Stomach smooth muscle (tissue), 2 donors: ENCODE measurements at regions not wholly inside any gene's neighbourhood (a gene's known extent, or its start where the extent isn't known, plus 50 kb on each side); places are given as distances from the start of the nearest gene placed in this dataset.
"Not testable (repeated sequence)": the region's sequence is repeated elsewhere in the genome, so short reads cannot be mapped to it uniquely, and the experiment has no call there.

Experiments
- H3K27ac ChIP-seq: one replicate; pipeline ENCODE4 v1.7.0; 2013; ENCODE audit warnings: mild to moderate bottlenecking, low read length, inconsistent platforms
- H3K27me3 ChIP-seq, 2 donors: one replicate each; pipeline ENCODE4 v1.7.0; 2013; ENCODE audit warnings: low read length in 2 of 2; ENCODE audit not compliant: insufficient read depth in 2 of 2, control insufficient read depth in 1 of 2
- H3K36me3 ChIP-seq, 2 donors: one replicate each; pipeline ENCODE4 v1.7.0; 2013; ENCODE audit warnings: low read length in 2 of 2; ENCODE audit not compliant: control insufficient read depth in 2 of 2, insufficient read depth in 2 of 2
- H3K4me1 ChIP-seq: one replicate; pipeline ENCODE4 v1.7.0; 2013; ENCODE audit warnings: low read length; ENCODE audit not compliant: control insufficient read depth, insufficient read depth
- H3K4me3 ChIP-seq, 2 donors: one replicate each; pipeline ENCODE4 v1.7.0; 2013; ENCODE audit warnings: low read length in 2 of 2
- H3K9ac ChIP-seq, 2 donors: one replicate each; pipeline ENCODE4 v1.7.0; 2013; ENCODE audit warnings: low read length in 2 of 2, mild to moderate bottlenecking in 1 of 2
- H3K9me3 ChIP-seq, 2 donors: one replicate each; pipeline ENCODE4 v1.7.0; 2013; ENCODE audit warnings: low read length in 2 of 2; ENCODE audit not compliant: control insufficient read depth in 2 of 2
- donor health status: healthy.
- donor health status: Pancreatic carcinoma.

- Histone ChIP-seq H3K9ac (no peak overlapping the region), H3K36me3 (no peaks in the 10 kb centered on the region), H3K27ac (no peak overlapping the region), H3K4me3 (no peak overlapping the region), H3K4me1 (no peaks in the 10 kb centered on the region), H3K27me3 (no peaks in the 10 kb centered on the region), H3K9me3 (no peaks in the 10 kb centered on the region)
Measured at GRCh38 chr1:60914982-60915381, 167.4 kb upstream of the NFIA start.

GRCh38 chr1:60913708-60914107 lies 168.7 kb upstream of the NFIA start:
- not testable (repeated sequence) for H3K27me3 ChIP-seq, H3K4me1 ChIP-seq, H3K4me3 ChIP-seq, H3K27ac ChIP-seq, H3K9ac ChIP-seq, H3K9me3 ChIP-seq, H3K36me3 ChIP-seq

- no peak overlapping the region for H3K27ac ChIP-seq
- no peaks in the 10 kb centered on the region for H3K9me3 ChIP-seq
- H3K4me3 ChIP-seq: no peak overlapping the region
- H3K9ac ChIP-seq: no peak overlapping the region
- no peaks in the 10 kb centered on the region for H3K36me3 ChIP-seq
- H3K27me3 ChIP-seq: no peaks in the 10 kb centered on the region
- no peaks in the 10 kb centered on the region for H3K4me1 ChIP-seq
Measured at GRCh38 chr1:60913039-60913438, 169.3 kb upstream of the NFIA start.

- H3K9me3 ChIP-seq: no peaks in the 10 kb centered on the region
- no peaks in the 10 kb centered on the region for H3K4me1 ChIP-seq
- no peak overlapping the region for H3K4me3 ChIP-seq
- no peak overlapping the region for H3K9ac ChIP-seq
- H3K36me3 ChIP-seq: no peaks in the 10 kb centered on the region
- no peak overlapping the region for H3K27ac ChIP-seq
- no peaks in the 10 kb centered on the region for H3K27me3 ChIP-seq
Measured at GRCh38 chr1:60911966-60912697, 170.2 kb upstream of the NFIA start.

DNA sequence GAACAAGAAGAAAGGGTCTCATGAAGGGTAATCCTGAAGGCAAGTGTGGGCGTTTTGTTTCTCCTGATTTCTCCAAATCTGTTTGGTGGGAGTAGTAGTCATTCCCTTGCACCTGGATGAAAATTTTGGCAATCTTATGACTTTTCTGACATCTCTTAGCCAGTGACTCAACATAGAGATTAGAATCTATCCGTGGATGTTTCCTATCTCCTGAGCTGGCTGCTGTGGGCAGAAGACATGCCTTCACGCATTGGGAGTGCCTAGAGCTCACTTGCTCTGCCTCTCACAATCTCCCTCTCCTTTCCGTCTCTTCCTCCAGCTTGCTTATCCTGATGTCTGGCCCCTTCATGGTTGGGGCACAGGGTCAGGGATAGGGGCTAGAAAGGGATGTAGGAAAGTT lies 174.2 kb upstream of the NFIA start:
- H3K4me1 ChIP-seq: peaks cover 11% of the 10 kb centered on the region
- H3K9ac ChIP-seq: no peak overlapping the region
- no peaks in the 10 kb centered on the region for H3K36me3 ChIP-seq
- no peak overlapping the region for H3K4me3 ChIP-seq
- H3K27me3 ChIP-seq: no peaks in the 10 kb centered on the region
- no peaks in the 10 kb centered on the region for H3K9me3 ChIP-seq
- H3K27ac ChIP-seq: no peak overlapping the region

GRCh38 chr1:60906526-60906925 lies 175.8 kb upstream of the NFIA start:
- H3K27me3 ChIP-seq: no peaks in the 10 kb centered on the region
- H3K4me1 ChIP-seq: peaks cover 16% of the 10 kb centered on the region
- H3K9ac ChIP-seq: no peak overlapping the region
- no peak overlapping the region for H3K4me3 ChIP-seq
- no peaks in the 10 kb centered on the region for H3K9me3 ChIP-seq
- no peaks in the 10 kb centered on the region for H3K36me3 ChIP-seq
- H3K27ac ChIP-seq: no peak overlapping the region

- Histone ChIP-seq H3K4me3 (no peak overlapping the region), H3K27me3 (no peaks in the 10 kb centered on the region), H3K9ac (no peak overlapping the region), H3K27ac (no peak overlapping the region), H3K9me3 (no peaks in the 10 kb centered on the region), H3K4me1 (peaks cover 16% of the 10 kb centered on the region), H3K36me3 (no peaks in the 10 kb centered on the region)
Measured at GRCh38 chr1:60906039-60906438, 176.3 kb upstream of the NFIA start.

- Histone ChIP-seq H3K9ac (peak overlapping the region in 1 of 2 donors; percentile 13), H3K36me3 (no peaks in the 10 kb centered on the region), H3K4me1 (peaks cover 16% of the 10 kb centered on the region), H3K27ac (peak overlapping the region; percentile 88), H3K27me3 (no peaks in the 10 kb centered on the region), H3K9me3 (no peaks in the 10 kb centered on the region), H3K4me3 (peak overlapping the region in 1 of 2 donors; percentile 9)
Measured at GRCh38 chr1:60904099-60904851, 178.1 kb upstream of the NFIA start.

DNA sequence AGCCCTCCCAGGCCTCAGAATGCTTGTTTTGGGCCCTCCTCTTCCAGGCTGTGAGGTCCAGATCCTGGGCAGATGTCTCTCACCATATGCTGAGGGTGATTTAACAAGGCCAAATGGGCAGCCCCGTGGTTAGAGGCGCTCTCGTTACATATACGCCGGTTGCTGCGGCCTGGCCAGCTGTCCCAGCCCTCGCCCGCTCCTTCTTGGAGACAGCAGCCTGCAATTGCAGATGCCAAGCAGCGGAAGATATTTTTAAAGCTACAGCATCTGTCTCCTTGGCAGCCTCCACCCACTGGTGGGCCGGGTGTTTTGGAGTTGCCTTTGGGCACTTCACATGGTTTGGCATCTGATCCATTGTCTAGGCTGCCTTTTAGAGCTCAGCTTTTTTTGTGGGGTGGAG lies 178.8 kb upstream of the NFIA start:
- Histone ChIP-seq H3K9ac (peak overlapping the region; percentile 45 to 58), H3K27ac (peak overlapping the region; percentile 88), H3K27me3 (no peaks in the 10 kb centered on the region), H3K9me3 (no peaks in the 10 kb centered on the region), H3K4me1 (peaks cover 16% of the 10 kb centered on the region), H3K36me3 (no peaks in the 10 kb centered on the region), H3K4me3 (peak overlapping the region; percentile 37 to 52)

DNA sequence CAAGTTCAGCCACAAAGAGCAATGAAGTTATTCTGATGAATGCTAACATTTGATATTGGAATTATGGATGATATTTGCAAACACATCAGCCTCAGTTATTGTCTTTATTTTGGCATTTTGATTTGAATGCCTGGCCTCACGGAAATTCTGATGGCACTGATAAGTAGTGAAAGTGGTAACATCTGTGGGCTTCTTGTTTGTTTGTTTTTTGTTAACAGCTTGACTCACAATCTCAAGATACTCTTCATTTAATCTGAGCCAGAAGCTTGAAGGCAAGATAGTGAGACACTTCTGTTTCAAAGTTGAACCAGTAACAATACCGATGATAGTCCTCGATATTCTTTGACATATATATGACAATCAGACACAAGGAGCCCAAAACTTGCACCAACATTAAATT lies 182.9 kb upstream of the NFIA start:
- Histone ChIP-seq H3K4me3 (no peak overlapping the region), H3K27ac (no peak overlapping the region), H3K9me3 (no peaks in the 10 kb centered on the region), H3K4me1 (peaks cover 21% of the 10 kb centered on the region), H3K27me3 (no peaks in the 10 kb centered on the region), H3K36me3 (no peaks in the 10 kb centered on the region), H3K9ac (no peak overlapping the region)

DNA sequence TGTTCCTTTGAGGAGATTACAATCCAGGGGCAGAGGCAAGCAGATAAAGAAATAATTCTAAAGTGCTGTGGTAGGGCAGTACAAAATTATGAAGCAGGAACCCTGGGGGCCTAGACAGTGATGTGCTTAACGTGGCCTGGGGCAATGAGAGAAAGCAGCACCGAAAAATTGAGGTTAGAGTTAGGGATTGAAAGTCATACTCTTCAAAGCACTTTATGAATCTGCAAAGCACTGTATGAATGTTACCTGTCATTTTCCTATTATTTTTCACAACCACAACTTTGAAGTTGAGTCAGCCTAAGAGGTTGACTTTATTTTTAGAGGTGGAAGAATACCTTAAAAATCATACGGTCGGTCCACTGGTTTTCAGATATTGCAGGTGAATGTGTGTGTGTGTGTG lies 183.4 kb upstream of the NFIA start:
- H3K36me3 ChIP-seq: no peaks in the 10 kb centered on the region
- H3K9me3 ChIP-seq: no peaks in the 10 kb centered on the region
- H3K27me3 ChIP-seq: no peaks in the 10 kb centered on the region
- H3K4me1 ChIP-seq: peaks cover 18% of the 10 kb centered on the region
- no peak overlapping the region for H3K9ac ChIP-seq
- no peak overlapping the region for H3K27ac ChIP-seq
- H3K4me3 ChIP-seq: no peak overlapping the region
